ENCODE measurements at regions not wholly inside any gene's neighbourhood (a gene's known extent, or its start where the extent isn't known, plus 50 kb on each side); places are given as distances from the start of the nearest gene placed in this dataset.

GRCh38 chr2:238979636-238980035 lies 131.8 kb downstream of the TWIST2 start:
- DNase-seq (ENCODE audit: extremely low read depth, low read depth): no peak

- DNase-seq (ENCODE audit: extremely low read depth, low read depth): no peak
These were observed 137.3 kb downstream of the TWIST2 start for GRCh38 chr2:238985041-238985729.

- no peak for DNase-seq (ENCODE audit: extremely low read depth, low read depth)
These were observed 138.1 kb downstream of the TWIST2 start for GRCh38 chr2:238985931-238986446.

GRCh38 chr2:238986491-238987351 lies 138.8 kb downstream of the TWIST2 start:
- DNase-seq (ENCODE audit: extremely low read depth, low read depth): no peak

GRCh38 chr2:238987352-238987981 lies 139.6 kb downstream of the TWIST2 start:
- DNase-seq (ENCODE audit: extremely low read depth, low read depth): no peak

- DNase-seq (ENCODE audit: extremely low read depth, low read depth): no peak
These were observed 140.2 kb downstream of the TWIST2 start for GRCh38 chr2:238988105-238988504.

- DNase-seq (ENCODE audit: extremely low read depth, low read depth): no peak
These were observed 140.9 kb downstream of the TWIST2 start for GRCh38 chr2:238988752-238989151.

GRCh38 chr2:238989484-238989883 lies 141.6 kb downstream of the TWIST2 start:
- DNase-seq (ENCODE audit: extremely low read depth, low read depth): no peak

- no peak for DNase-seq (ENCODE audit: extremely low read depth, low read depth)
These were observed 146.5 kb downstream of the TWIST2 start for GRCh38 chr2:238994432-238994831.

GRCh38 chr2:238994876-238995275 lies 147.0 kb downstream of the TWIST2 start:
- no peak for DNase-seq (ENCODE audit: extremely low read depth, low read depth)

GRCh38 chr2:238995634-238996033 lies 147.7 kb downstream of the TWIST2 start:
- no peak for DNase-seq (ENCODE audit: extremely low read depth, low read depth)

GRCh38 chr2:238996331-238997136 lies 148.6 kb downstream of the TWIST2 start:
- DNase-seq (ENCODE audit: extremely low read depth, low read depth): no peak

- DNase-seq (ENCODE audit: extremely low read depth, low read depth): no peak
These were observed 149.2 kb downstream of the TWIST2 start for GRCh38 chr2:238997137-238997390.

- DNase-seq (ENCODE audit: extremely low read depth, low read depth): no peak
These were observed 149.8 kb downstream of the TWIST2 start for GRCh38 chr2:238997684-238998083.
